Mesendoderm (in vitro differentiated cells): ENCODE measurements at regions not wholly inside any gene's neighbourhood (a gene's known extent, or its start where the extent isn't known, plus 50 kb on each side); places are given as distances from the start of the nearest gene placed in this dataset.

Experiments used
- DNase-seq: peaks from one replicate; pipeline ENCODE4 v3.0.0; 2013
- H2AK5ac ChIP-seq: 2 replicates; pipeline ENCODE4 v1.6.1; 2013; ENCODE audit warnings: low read length, inconsistent platforms
- H2BK120ac ChIP-seq: 2 replicates; pipeline ENCODE4 v1.6.1; 2013; ENCODE audit warnings: low read depth, mild to moderate bottlenecking, low read length, moderate library complexity, mixed read lengths
- H2BK15ac ChIP-seq: replicated peaks from 2 replicates; pipeline ENCODE4 v1.6.1; 2013; ENCODE audit warnings: low read depth, mild to moderate bottlenecking, moderate library complexity
- H2BK5ac ChIP-seq: 2 replicates; pipeline ENCODE4 v1.6.1; 2013; ENCODE audit warnings: low read length, inconsistent platforms
- H3K18ac ChIP-seq: 2 replicates; pipeline ENCODE4 v1.6.1; 2013; ENCODE audit warnings: mild to moderate bottlenecking, low read length, mixed read lengths
- H3K23ac ChIP-seq: one replicate; pipeline ENCODE4 v1.6.1; 2013; ENCODE audit warnings: low read length
- H3K27ac ChIP-seq: 2 replicates; pipeline ENCODE4 v1.5.1; 2013; ENCODE audit warnings: low read depth, mild to moderate bottlenecking, inconsistent platforms, low read length, moderate library complexity
- H3K27me3 ChIP-seq: 2 replicates; pipeline ENCODE4 v1.6.1; 2013; ENCODE audit warnings: low read length, control low read depth, mild to moderate bottlenecking, inconsistent platforms; ENCODE audit not compliant: insufficient read depth, poor library complexity
- H3K36me3 ChIP-seq: 2 replicates; pipeline ENCODE4 v1.6.1; 2013; ENCODE audit warnings: low read length, inconsistent platforms; ENCODE audit not compliant: control insufficient read depth, insufficient read depth
- H3K4ac ChIP-seq: one replicate; pipeline ENCODE4 v1.6.1; 2013; ENCODE audit warnings: low read depth, mild to moderate bottlenecking, low read length, moderate library complexity
- H3K4me1 ChIP-seq: 2 replicates; pipeline ENCODE4 v1.6.1; 2013; ENCODE audit warnings: low read depth, low read length, inconsistent platforms; ENCODE audit not compliant: control insufficient read depth
- H3K4me2 ChIP-seq: 2 replicates; pipeline ENCODE4 v1.6.1; 2013; ENCODE audit warnings: low read length
- H3K4me3 ChIP-seq: 2 replicates; pipeline ENCODE4 v1.5.1; 2013; ENCODE audit warnings: mild to moderate bottlenecking, low read length
- H3K56ac ChIP-seq: one replicate; pipeline ENCODE4 v1.6.1; 2013; ENCODE audit warnings: low read length
- H3K79me1 ChIP-seq: 2 replicates; pipeline ENCODE4 v1.6.1; 2013; ENCODE audit warnings: low read length, inconsistent platforms
- H3K79me2 ChIP-seq: 2 replicates; pipeline ENCODE4 v1.6.1; 2013; ENCODE audit warnings: mild to moderate bottlenecking, low read length; ENCODE audit not compliant: control insufficient read depth, insufficient read depth
- H3K9ac ChIP-seq: 2 replicates; pipeline ENCODE4 v1.6.1; 2013; ENCODE audit warnings: low read length, inconsistent platforms
- H4K5ac ChIP-seq: one replicate; pipeline ENCODE4 v1.6.1; 2013; ENCODE audit warnings: low read length
- H4K8ac ChIP-seq: one replicate; pipeline ENCODE4 v1.6.1; 2013; ENCODE audit warnings: low read depth, mild to moderate bottlenecking, control low read depth, low read length, moderate library complexity
- whole genome bisulfite sequencing: extraction: QIAGEN DNeasy Blood & Tissue Kit; methylation state at CpG from one replicate; pipeline ENCODE4 v1.1.7; 2013; ENCODE audit warnings: low lambda C conversion rate, missing lambda C conversion rate; ENCODE audit not compliant: insufficient coverage; ENCODE audit errors: extremely low coverage; 5-methylcytosine and 5-hydroxymethylcytosine counted together

- Histone ChIP-seq H3K79me1 (no peaks in the 10 kb centered on the region), H3K9ac (no peak overlapping the region), H3K4me2 (no peak overlapping the region), H3K27ac (no peak overlapping the region), H2BK120ac (no peak overlapping the region), H3K4ac (no peak overlapping the region), H3K23ac (no peak overlapping the region), H3K79me2 (no peaks in the 10 kb centered on the region), H3K4me3 (no peak overlapping the region), H3K27me3 (no peaks in the 10 kb centered on the region), H2BK15ac (no peak overlapping the region), H3K36me3 (no peaks in the 10 kb centered on the region), H4K8ac (no peak overlapping the region), H3K4me1 (no peaks in the 10 kb centered on the region), H3K56ac (no peak overlapping the region), H3K18ac (no peak overlapping the region), H2BK5ac (no peak overlapping the region), H2AK5ac (no peak overlapping the region), H4K5ac (no peak overlapping the region)
- WGBS, result no CpG with 5 or more reads among the region's 8 CpGs
- no peak for DNase-seq
Measured at GRCh38 chr20:50272030-50272723, 81.5 kb downstream of the CEBPB start.

DNA sequence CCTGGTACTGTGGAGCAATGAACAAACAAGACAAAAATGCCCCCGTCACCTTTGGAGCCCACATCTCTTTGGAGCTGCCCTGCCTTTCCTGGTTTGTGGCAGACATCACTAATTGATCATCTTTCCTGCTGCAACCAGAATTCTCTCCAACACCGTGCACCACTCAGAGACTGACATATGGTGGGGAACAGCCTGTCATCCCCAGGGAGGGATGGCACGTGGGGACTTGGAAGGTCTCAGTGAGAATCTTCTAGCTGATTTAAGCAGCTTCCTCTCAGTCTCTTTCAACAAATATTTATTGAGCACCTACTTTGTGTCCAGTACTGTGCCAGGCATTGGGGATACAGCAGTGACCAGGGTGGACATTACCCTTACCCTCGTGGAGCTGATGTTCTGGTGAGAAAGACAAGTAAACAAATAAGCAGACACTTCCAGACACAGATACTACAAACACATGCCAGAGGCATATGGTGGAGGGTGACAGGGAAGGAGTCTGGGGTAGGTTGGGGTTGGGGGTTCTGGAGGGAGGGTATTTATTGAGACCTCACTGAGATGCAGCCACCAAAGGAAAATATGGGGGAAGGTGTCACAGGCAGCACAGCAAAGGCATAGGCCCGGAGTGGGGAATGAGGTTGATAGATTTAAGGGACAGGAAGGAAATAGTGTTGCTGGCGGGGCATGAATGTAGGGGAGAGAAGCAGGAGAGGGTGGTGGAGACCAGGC, 82.3 kb downstream of the CEBPB start:
- Histone ChIP-seq H3K18ac (no peak overlapping the region), H2BK120ac (no peak overlapping the region), H4K8ac (no peak overlapping the region), H2BK5ac (no peak overlapping the region), H3K4me2 (no peak overlapping the region), H3K9ac (no peak overlapping the region), H3K23ac (no peak overlapping the region), H2BK15ac (no peak overlapping the region), H3K79me2 (no peaks in the 10 kb centered on the region), H3K4me1 (no peaks in the 10 kb centered on the region), H3K79me1 (no peaks in the 10 kb centered on the region), H3K56ac (no peak overlapping the region), H3K4ac (no peak overlapping the region), H3K27ac (no peak overlapping the region), H3K27me3 (no peaks in the 10 kb centered on the region), H2AK5ac (no peak overlapping the region), H3K4me3 (no peak overlapping the region), H3K36me3 (no peaks in the 10 kb centered on the region), H4K5ac (no peak overlapping the region)
- no peak for DNase-seq
- WGBS, result no CpG with 5 or more reads among the region's 6 CpGs

GRCh38 chr20:50273601-50274491, 83.2 kb downstream of the CEBPB start:
- H3K79me2 ChIP-seq, result no peaks in the 10 kb centered on the region
- no peak overlapping the region for H3K4ac ChIP-seq
- no peak overlapping the region for H4K8ac ChIP-seq
- H3K36me3 ChIP-seq, result no peaks in the 10 kb centered on the region
- H2BK5ac ChIP-seq, result no peak overlapping the region
- no peak for DNase-seq
- no peak overlapping the region for H3K27ac ChIP-seq
- H3K23ac ChIP-seq, result no peak overlapping the region
- no peak overlapping the region for H4K5ac ChIP-seq
- no peaks in the 10 kb centered on the region for H3K4me1 ChIP-seq
- no peak overlapping the region for H2BK120ac ChIP-seq
- H3K4me2 ChIP-seq, result no peak overlapping the region
- no peaks in the 10 kb centered on the region for H3K27me3 ChIP-seq
- no peak overlapping the region for H2AK5ac ChIP-seq
- no peak overlapping the region for H3K18ac ChIP-seq
- no peak overlapping the region for H3K4me3 ChIP-seq
- no peaks in the 10 kb centered on the region for H3K79me1 ChIP-seq
- no peak overlapping the region for H2BK15ac ChIP-seq
- WGBS, result no CpG with 5 or more reads among the region's 19 CpGs
- H3K56ac ChIP-seq, result no peak overlapping the region
- no peak overlapping the region for H3K9ac ChIP-seq

DNA sequence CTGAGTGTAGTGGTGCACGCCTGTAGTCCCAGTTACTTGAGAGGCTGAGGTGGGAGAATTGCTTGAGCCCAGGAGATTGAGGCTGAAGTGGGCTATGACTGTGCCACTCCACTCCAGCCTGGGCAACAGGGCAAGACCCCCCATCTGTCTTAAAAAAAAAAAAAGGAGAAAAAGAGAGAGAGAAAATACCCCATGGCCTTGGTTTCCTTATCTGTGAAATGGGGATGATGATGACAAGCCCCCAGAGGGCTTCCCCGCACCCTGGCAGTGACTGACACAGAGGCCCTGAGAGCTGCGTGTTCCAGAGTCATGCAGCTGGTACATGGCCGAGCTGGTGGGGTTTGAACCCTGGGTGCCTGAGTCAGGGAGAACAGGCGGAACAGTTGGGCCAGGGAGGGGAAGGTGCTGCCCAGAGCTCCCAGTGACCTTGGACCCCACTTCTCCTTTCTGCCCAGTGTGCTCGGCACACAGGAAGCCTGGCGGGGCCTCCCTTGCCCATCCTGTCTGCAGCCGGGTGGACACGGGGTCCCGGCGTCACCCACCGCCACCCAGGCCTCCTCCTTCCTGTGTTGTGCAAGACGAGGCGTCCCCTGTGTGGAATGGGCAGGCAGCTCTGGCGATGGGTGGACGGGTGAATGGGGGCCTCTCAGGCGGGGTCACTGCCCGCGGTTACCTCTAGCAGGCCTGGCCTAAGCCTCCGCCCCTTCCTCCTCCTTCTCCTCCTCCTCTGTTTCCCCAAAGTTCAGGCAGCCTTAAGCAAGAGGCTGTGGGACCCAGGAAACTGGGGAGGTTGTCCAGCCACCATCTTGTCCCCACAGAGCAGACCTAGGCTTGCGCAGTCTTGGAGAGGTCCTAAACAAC, 84.2 kb downstream of the CEBPB start:
- Histone ChIP-seq H3K79me2 (no peaks in the 10 kb centered on the region), H3K27me3 (no peaks in the 10 kb centered on the region), H3K4ac (no peak overlapping the region), H3K56ac (no peak overlapping the region), H3K9ac (no peak overlapping the region), H3K4me1 (no peaks in the 10 kb centered on the region), H3K79me1 (no peaks in the 10 kb centered on the region), H3K18ac (no peak overlapping the region), H3K4me3 (no peak overlapping the region), H3K36me3 (no peaks in the 10 kb centered on the region), H3K27ac (no peak overlapping the region), H3K4me2 (no peak overlapping the region), H2BK5ac (no peak overlapping the region), H2BK15ac (no peak overlapping the region), H4K8ac (no peak overlapping the region), H2BK120ac (no peak overlapping the region), H2AK5ac (no peak overlapping the region), H3K23ac (no peak overlapping the region), H4K5ac (no peak overlapping the region)
- no CpG with 5 or more reads among the region's 21 CpGs for WGBS
- DNase-seq, result no peak
